HepG2 (cell line): ENCODE measurements at regions not wholly inside any gene's neighbourhood (a gene's known extent, or its start where the extent isn't known, plus 50 kb on each side); places are given as distances from the start of the nearest gene placed in this dataset.

Experiments used
- CTCF ChIP-seq: sonication (generic); formaldehyde crosslinking; IDR thresholded peaks from 2 replicates; pipeline ENCODE4 v1.5.0; 2020; ENCODE audit warnings: mild to moderate bottlenecking, missing genetic modification reagents, moderate library complexity
- EZH2 ChIP-seq: conservative IDR thresholded peaks from 2 replicates; pipeline ENCODE4 v1.6.1; 2012; ENCODE audit warnings: mild to moderate bottlenecking, low read depth, low read length, moderate library complexity
- FOXP1 ChIP-seq, 2 experiments: fragments of 450-650 bp in 1 of 2; IDR thresholded peaks; 2 replicates each; pipeline ENCODE4 v1.6.1; 2017 to 2018; ENCODE audit warnings: antibody characterized with exemption in 1 of 2
- MXI1 ChIP-seq: IDR thresholded peaks from 3 replicates; pipeline ENCODE4 v1.6.1; 2012; ENCODE audit warnings: low read depth, low read length, inconsistent platforms, borderline replicate concordance
- NFE2L2 ChIP-seq: fragments of 150-350 bp; IDR thresholded peaks from 2 replicates; pipeline ENCODE4 v1.6.1; 2014; ENCODE audit warnings: low read length
- POLR2AphosphoS5 ChIP-seq: IDR thresholded peaks from 2 replicates; pipeline ENCODE4 v1.6.1; 2012; ENCODE audit warnings: low read depth, low read length
- RAD21 ChIP-seq: fragments of 450-650 bp; formaldehyde crosslinking; IDR thresholded peaks from 2 replicates; pipeline ENCODE4 v1.5.0; 2020; ENCODE audit warnings: mild to moderate bottlenecking
- TP53 ChIP-seq: sonication (generic); formaldehyde crosslinking; conservative IDR thresholded peaks from 2 replicates; pipeline ENCODE4 v1.4.0; 2020; ENCODE audit warnings: missing genetic modification reagents
- ZSCAN22 ChIP-seq: sonication (generic); formaldehyde crosslinking; IDR thresholded peaks from 2 replicates; pipeline ENCODE4 v1.4.0; 2020; ENCODE audit warnings: mild to moderate bottlenecking, missing genetic modification reagents
- ZSCAN25 ChIP-seq: sonication (generic); formaldehyde crosslinking; IDR thresholded peaks from 2 replicates; pipeline ENCODE4 v1.8.0; 2022; ENCODE audit warnings: mild to moderate bottlenecking, missing genetic modification reagents
- TF ChIP-seq, protein P1 (sequence below): sonication (generic); formaldehyde crosslinking; IDR thresholded peaks from 2 replicates; pipeline ENCODE4 v1.4.0; 2020; ENCODE audit warnings: missing genetic modification reagents

DNA sequence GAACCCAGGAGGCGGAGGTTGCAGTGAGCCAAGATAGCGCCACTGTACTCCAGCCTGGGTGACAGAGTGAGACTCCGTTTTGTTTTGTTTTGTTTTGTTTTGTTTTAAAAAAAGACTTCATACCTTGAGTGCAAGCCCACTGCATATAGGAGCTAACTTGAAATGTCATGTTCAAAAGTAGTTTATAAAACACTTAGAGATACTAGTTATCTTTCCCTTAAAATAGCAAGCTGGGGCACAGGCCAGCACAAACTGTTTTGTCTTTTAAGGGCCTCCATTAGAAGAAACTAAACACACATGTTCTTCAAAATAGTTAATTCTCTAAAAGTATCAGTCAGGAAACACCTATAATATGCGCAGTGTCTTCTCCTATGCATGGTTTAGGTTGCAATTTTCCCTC is 505.1 kb upstream of the TMPRSS15 start:
- TF ChIP-seq MXI1 (no peak), FOXP1 (IDR thresholded peaks at IDR 0.05) (no peak), FOXP1 (CRISPR knock-in tag; IDR thresholded peaks at IDR 0.05) (no peak), CTCF (CRISPR knock-in tag) (no peak), TP53 (no peak), ZSCAN22 (CRISPR knock-in tag) (no peak), EZH2 (no peak), ZSCAN25 (no peak), NFE2L2 (no peak), RAD21 (no peak), POLR2AphosphoS5 (no peak)
- TF ChIP-seq, protein P1, sequence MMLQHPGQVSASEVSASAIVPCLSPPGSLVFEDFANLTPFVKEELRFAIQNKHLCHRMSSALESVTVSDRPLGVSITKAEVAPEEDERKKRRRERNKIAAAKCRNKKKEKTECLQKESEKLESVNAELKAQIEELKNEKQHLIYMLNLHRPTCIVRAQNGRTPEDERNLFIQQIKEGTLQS (CRISPR knock-in tag) = no peak
